ENCODE measurements at regions not wholly inside any gene's neighbourhood (a gene's known extent, or its start where the extent isn't known, plus 50 kb on each side); places are given as distances from the start of the nearest gene placed in this dataset.
"Not testable (repeated sequence)": the region's sequence is repeated elsewhere in the genome, so short reads cannot be mapped to it uniquely, and the experiment has no call there.

DNA sequence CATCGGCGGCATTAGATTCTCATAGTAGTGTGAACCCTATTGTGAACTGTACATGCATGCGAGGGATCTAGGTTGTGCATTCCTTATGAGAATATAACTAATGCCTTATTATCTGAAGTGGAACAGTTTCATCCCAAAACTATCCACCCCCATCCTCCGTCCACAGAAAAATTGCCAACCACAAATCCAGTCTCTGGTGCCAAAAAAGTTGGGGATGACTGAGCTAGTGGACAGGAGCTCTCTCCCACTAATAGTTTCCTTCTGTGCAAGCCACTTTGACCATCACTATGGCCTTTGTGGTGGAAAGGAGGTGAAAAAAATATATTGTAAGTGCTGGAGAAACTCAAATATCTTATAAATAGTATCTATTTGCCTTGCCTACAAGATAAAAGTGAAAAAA, 857.8 kb downstream of the DIAPH3 start:
- TF ChIP-seq POLR2A (IDR thresholded peaks at IDR 0.05) (no peak), CTCF (IDR thresholded peaks at IDR 0.05) (no peak), POLR2AphosphoS5 (IDR thresholded peaks at IDR 0.05) (no peak)
- Histone ChIP-seq H3K4me3 (no peak overlapping the region), H3K4me1 (replicated peaks) (no peaks in the 10 kb centered on the region), H3K36me3 (no peaks in the 10 kb centered on the region), H3K27ac (no peak overlapping the region), H3K27me3 (replicated peaks; ENCODE audit: insufficient read depth) (no peaks in the 10 kb centered on the region), H3K9me3 (no peaks in the 10 kb centered on the region)
- intact Hi-C loops (cut with DNase I), result no loop called here
- 95% methylated on average over 4 of the region's 4 CpGs for WGBS
- no peak for DNase-seq (ENCODE audit: low spot score)

DNA sequence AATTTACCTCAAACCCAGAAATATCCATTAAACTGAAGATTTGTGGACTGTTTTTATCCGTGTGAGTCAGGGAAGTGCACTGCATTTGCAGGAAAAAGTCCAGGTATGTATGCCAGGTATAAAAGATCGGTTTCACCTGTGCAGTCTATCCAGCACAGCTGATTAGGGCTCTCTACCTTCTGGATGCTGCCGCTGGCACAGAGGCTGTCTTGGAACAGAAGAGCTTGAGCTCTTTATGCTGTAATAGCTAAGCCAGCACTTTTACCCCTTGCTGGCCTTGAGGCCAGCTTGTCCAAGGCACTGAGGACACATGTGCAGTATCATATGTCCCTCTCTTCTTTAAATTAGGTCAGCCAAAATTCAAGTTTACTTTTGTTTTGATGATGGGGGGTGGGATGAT, 851.0 kb downstream of the DIAPH3 start:
- DNase-seq (ENCODE audit: low spot score), result no peak
- Histone ChIP-seq H3K36me3 (no peaks in the 10 kb centered on the region), H3K27ac (no peak overlapping the region), H3K27me3 (replicated peaks; ENCODE audit: insufficient read depth) (no peaks in the 10 kb centered on the region), H3K4me1 (replicated peaks) (no peaks in the 10 kb centered on the region), H3K4me3 (no peak overlapping the region), H3K9me3 (no peaks in the 10 kb centered on the region)
- intact Hi-C loops (cut with DNase I), result no loop called here
- 93% methylated on average over 3 of the region's 3 CpGs for WGBS
- no peak for TF ChIP-seq POLR2A (IDR thresholded peaks at IDR 0.05)

GRCh38 chr13:59318320-59318930, 845.3 kb downstream of the DIAPH3 start:
- Histone ChIP-seq H3K4me1 (replicated peaks) (no peaks in the 10 kb centered on the region), H3K9me3 (no peaks in the 10 kb centered on the region), H3K27ac (no peak overlapping the region), H3K4me3 (no peak overlapping the region), H3K36me3 (no peaks in the 10 kb centered on the region), H3K27me3 (replicated peaks; ENCODE audit: insufficient read depth) (no peaks in the 10 kb centered on the region)
- TF ChIP-seq CTCF (IDR thresholded peaks at IDR 0.05), result peak in 3 of 4 experiments; percentile 17 to 39 (median 24)
- no peak for TF ChIP-seq POLR2AphosphoS5 (IDR thresholded peaks at IDR 0.05)
- TF ChIP-seq POLR2A (IDR thresholded peaks at IDR 0.05), result no peak
- intact Hi-C loops (cut with DNase I), result no loop called here
- WGBS, result 33% methylated on average over 4 of the region's 4 CpGs
- peak; percentile 9 for DNase-seq (ENCODE audit: low spot score)

GRCh38 chr13:59319276-59319675, 844.5 kb downstream of the DIAPH3 start:
- Histone ChIP-seq H3K4me3 (no peak overlapping the region), H3K27ac (no peak overlapping the region), H3K36me3 (no peaks in the 10 kb centered on the region), H3K9me3 (no peaks in the 10 kb centered on the region), H3K4me1 (replicated peaks) (no peaks in the 10 kb centered on the region), H3K27me3 (replicated peaks; ENCODE audit: insufficient read depth) (no peaks in the 10 kb centered on the region)
- intact Hi-C loops (cut with DNase I), result no loop called here
- 81% methylated on average over 3 of the region's 3 CpGs for WGBS
- no peak for TF ChIP-seq POLR2AphosphoS5 (IDR thresholded peaks at IDR 0.05)
- no peak for TF ChIP-seq POLR2A (IDR thresholded peaks at IDR 0.05)
- no peak for TF ChIP-seq CTCF (IDR thresholded peaks at IDR 0.05)
- no peak for DNase-seq (ENCODE audit: low spot score)

DNA sequence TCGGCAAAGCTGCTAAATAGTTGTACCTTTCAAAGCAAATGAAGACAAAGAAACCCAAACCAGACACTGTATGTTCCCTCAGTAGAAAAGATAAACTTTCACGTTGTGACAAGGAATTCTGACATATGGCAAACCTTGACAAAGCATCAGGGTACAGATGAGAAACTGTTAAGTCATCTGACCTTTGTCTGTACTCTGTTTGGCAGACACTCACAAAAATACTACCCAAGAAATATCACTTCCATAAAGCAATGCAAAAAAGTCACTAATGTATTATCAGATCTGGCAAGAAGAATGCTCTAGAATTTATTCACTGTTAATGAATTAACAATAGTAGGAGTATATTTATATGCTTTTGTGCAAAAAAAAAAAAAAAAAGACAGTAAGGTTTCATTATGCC, 843.7 kb downstream of the DIAPH3 start:
- no peak overlapping the region for H3K27ac ChIP-seq
- H3K27me3 ChIP-seq (replicated peaks; ENCODE audit: insufficient read depth), result no peaks in the 10 kb centered on the region
- DNase-seq (ENCODE audit: low spot score), result no peak
- no peak for TF ChIP-seq CTCF (IDR thresholded peaks at IDR 0.05)
- TF ChIP-seq POLR2AphosphoS5 (IDR thresholded peaks at IDR 0.05), result no peak
- TF ChIP-seq POLR2A (IDR thresholded peaks at IDR 0.05), result no peak
- 40% methylated on average over 2 of the region's 2 CpGs for WGBS
- no peaks in the 10 kb centered on the region for H3K36me3 ChIP-seq
- intact Hi-C loops (cut with DNase I), result no loop called here
- no peak overlapping the region for H3K4me3 ChIP-seq
- H3K4me1 ChIP-seq (replicated peaks), result no peaks in the 10 kb centered on the region
- no peaks in the 10 kb centered on the region for H3K9me3 ChIP-seq

GRCh38 chr13:59324401-59324800, 839.3 kb downstream of the DIAPH3 start:
- intact Hi-C loops (cut with DNase I); H3K9me3 ChIP-seq; H3K27ac ChIP-seq; H3K4me3 ChIP-seq; DNase-seq (ENCODE audit: low spot score); H3K4me1 ChIP-seq (replicated peaks); H3K27me3 ChIP-seq (replicated peaks; ENCODE audit: insufficient read depth); H3K36me3 ChIP-seq: not testable (repeated sequence)
- WGBS, result 93% methylated on average over 4 of the region's 4 CpGs

Data from prostate gland (tissue), 2 donors.